ENCODE measurements at regions not wholly inside any gene's neighbourhood (a gene's known extent, or its start where the extent isn't known, plus 50 kb on each side); places are given as distances from the start of the nearest gene placed in this dataset.
"Not testable (repeated sequence)": the region's sequence is repeated elsewhere in the genome, so short reads cannot be mapped to it uniquely, and the experiment has no call there.

DNA sequence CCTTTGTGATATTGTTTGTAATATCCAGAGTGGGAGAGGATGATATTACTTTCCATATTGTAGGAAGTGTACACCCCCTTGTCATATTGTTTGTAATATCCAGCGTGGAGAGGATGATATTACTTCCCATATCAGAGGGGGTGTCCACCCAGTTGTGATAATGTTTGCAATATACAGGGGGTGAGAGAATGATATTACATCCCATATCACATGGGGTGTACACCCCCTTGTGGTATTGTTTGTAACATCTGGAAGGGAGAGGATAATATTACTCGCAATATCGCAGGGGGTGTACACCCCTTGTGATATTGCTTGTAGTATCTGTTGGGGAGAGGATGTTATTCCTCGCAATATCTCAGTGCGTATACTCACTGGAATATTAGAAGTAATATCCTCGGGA, 61.5 kb downstream of the PRSS23 start:
- Histone ChIP-seq H3K9me3 (replicated peaks) (no peaks in the 10 kb centered on the region), H3K4me3 (no peak overlapping the region), H3K36me3 (no peaks in the 10 kb centered on the region), H3K27me3 (no peaks in the 10 kb centered on the region), H3K27ac (no peak overlapping the region), H3K4me1 (no peaks in the 10 kb centered on the region)
- DNase-seq = no peak

DNA sequence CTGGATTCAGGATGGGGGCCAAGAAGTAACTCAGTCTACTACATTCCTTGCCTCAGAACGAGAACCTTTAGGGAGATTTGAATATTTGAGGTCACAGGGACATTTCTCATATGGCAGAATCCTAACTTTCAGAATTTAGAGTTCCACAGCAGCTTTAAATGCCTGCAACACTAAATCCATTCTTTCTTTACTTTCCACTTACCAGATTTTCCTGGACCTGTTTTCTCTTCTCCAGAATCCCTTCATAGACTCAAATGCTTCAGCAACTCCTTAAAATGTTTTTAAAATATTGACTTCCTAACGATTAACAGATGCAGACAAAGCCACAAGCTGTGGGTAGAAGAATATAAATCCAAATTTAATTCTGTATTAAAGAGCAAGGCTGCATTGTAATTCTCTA, 63.1 kb downstream of the PRSS23 start:
- no peaks in the 10 kb centered on the region for H3K36me3 ChIP-seq
- DNase-seq = no peak
- H3K4me1 ChIP-seq = no peaks in the 10 kb centered on the region
- H3K27me3 ChIP-seq = no peaks in the 10 kb centered on the region
- H3K4me3 ChIP-seq = no peak overlapping the region
- no peaks in the 10 kb centered on the region for H3K9me3 ChIP-seq (replicated peaks)
- H3K27ac ChIP-seq = no peak overlapping the region

DNA sequence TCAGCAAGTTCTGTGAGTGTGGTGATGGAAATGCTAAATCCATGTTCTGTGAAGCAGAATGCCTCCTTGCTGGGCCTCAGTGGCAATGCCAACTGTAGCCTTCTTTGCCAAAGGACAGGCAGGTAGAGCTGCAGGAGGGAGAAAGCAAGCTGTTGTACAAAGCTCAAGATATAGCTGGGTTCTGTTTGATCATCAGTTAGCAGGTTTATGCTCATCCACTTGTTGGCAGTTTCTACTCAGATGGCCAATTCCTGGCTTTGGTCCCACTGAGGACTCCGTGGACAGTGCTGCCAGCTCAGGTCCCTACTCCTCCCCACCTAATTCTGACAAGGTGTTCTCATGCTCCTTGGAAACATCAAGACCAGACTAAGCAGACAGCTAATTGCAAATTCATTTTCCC, 65.1 kb downstream of the PRSS23 start:
- DNase-seq = no peak
- Histone ChIP-seq H3K4me1 (peaks cover 6% of the 10 kb centered on the region), H3K27ac (no peak overlapping the region), H3K9me3 (replicated peaks) (no peaks in the 10 kb centered on the region), H3K4me3 (no peak overlapping the region), H3K27me3 (no peaks in the 10 kb centered on the region), H3K36me3 (no peaks in the 10 kb centered on the region)

DNA sequence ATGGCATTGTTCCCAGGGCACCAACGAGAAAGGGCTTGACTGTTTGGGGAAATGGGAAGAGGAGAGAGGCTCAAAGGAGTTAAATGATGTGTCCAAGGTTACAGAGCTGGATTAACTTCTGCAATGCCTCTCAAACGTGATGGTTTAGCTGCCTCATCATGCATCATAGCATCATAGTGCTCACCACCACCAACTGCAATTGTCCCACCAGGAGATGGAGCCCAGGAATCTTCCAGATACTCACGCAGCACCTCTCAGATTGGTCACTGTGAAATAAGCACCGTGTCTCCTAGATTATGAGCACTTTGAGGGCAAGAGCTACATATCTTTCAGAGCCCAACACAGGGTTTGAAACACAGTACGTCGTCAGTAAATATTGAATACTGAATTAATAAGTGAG, 69.2 kb downstream of the PRSS23 start:
- DNase-seq = peak in 1 of 2 experiments; percentile 27
- Histone ChIP-seq H3K4me1 (peaks cover 18% of the 10 kb centered on the region), H3K27me3 (no peaks in the 10 kb centered on the region)

DNA sequence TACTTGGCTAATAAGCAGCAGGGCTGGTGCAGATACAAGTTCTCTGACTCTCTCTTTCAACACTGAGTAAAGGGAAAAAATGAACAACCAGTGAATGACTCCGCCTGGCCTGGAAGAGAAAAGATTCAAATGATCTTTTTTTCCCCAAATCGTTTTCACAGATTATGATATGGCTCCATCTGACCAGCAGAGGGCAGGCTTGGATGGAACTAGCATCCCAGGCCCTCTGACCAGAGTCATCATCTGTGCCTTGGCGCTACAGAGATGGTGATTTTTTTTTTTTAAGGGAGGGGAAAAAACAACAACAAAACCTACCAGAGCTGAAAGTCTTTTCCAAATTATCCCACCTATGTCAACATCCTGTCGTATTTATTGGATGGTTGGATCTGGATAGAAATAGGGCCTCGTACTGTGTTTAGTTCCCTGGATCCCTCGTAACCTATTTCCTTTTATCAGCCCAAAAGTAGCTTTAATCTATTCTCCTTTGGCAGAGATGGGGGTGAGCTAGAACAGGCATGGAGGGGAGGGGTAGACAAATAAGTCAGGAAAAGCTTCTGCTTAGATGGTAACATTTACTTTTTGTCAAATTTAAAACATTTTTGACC, 69.7 kb downstream of the PRSS23 start:
- Histone ChIP-seq H3K4me1 (peaks cover 24% of the 10 kb centered on the region), H3K4me3 (no peak overlapping the region), H3K27me3 (no peaks in the 10 kb centered on the region), H3K27ac (no peak overlapping the region), H3K9me3 (replicated peaks) (no peaks in the 10 kb centered on the region), H3K36me3 (no peaks in the 10 kb centered on the region)
- DNase-seq = peak; percentile 74 to 92

More for the DNA sequence above, 69.2 kb downstream of the PRSS23 start:
- Histone ChIP-seq H3K9me3 (replicated peaks) (no peaks in the 10 kb centered on the region), H3K4me3 (no peak overlapping the region), H3K36me3 (no peaks in the 10 kb centered on the region), H3K27ac (no peak overlapping the region)

DNA sequence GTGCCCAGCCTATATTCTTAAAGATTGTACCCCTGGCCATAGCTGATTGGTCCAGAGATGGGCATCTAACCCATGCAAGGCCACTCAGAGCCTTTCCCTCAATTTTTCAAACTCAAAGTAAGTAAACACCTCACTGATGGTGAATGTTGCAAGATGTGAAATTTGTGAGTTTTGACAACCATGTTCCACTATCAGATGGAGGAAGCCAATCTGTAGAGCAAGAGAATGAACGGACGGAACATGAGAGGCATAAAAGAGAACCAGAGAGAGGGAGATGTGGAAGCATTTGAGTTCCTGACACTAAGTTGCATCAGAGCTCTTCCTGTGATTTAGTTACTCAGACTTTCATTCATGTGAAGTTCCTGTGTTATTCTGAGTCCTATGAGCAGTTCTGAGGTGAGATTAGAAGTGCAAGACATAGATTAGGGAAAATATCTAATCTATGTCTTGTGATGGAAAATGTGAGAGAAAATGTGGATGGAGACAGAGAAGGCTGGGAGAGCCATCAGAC, 73.3 kb downstream of the PRSS23 start:
- Histone ChIP-seq H3K27ac (peak overlapping the region; percentile 13; the same call in 1 of the 2 replicates), H3K4me1 (peaks cover 42% of the 10 kb centered on the region), H3K27me3 (no peaks in the 10 kb centered on the region), H3K9me3 (replicated peaks) (no peaks in the 10 kb centered on the region), H3K4me3 (no peak overlapping the region), H3K36me3 (no peaks in the 10 kb centered on the region)
- no peak for DNase-seq

DNA sequence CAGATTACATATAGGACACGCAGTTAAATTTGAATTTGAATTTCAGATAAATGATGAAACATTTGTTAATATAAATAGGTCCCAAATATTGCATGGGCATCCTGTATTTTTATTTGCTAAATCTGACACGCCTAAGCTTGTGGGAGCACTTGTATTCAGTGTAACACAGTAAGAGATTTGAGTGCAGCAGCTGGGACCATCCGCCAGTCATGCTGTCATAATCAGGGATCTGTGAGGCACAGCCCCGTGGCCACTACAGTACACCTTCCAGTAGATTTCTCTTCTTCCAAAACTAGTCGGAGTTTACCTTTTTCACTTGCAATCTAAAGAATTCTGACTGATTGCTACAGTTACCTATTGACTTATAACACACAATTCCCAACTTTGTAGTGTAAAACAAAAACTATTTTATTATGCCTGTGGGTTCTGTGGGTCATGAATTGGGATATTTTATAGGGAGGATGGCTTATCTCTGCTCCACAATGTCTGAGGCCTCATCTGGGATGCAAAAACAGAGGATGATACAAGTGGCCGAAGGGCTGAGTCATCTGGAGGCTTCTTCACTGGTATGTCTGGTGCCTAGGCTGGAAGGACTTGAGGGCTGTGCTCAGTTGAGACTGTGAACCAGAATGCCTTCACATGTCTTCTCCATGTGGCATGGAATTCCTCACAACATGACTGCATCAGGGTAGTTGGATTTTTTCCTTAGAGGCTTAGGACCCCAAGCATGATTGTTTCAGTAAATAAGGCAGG, 74.1 kb downstream of the PRSS23 start:
- peak; percentile 53 to 72 for DNase-seq
- H3K4me1 ChIP-seq = peaks cover 42% of the 10 kb centered on the region
- H3K36me3 ChIP-seq = no peaks in the 10 kb centered on the region
- peak overlapping the region; percentile 13 for H3K27ac ChIP-seq
- H3K9me3 ChIP-seq (replicated peaks) = no peaks in the 10 kb centered on the region
- H3K27me3 ChIP-seq = no peaks in the 10 kb centered on the region
- H3K4me3 ChIP-seq = no peak overlapping the region

DNA sequence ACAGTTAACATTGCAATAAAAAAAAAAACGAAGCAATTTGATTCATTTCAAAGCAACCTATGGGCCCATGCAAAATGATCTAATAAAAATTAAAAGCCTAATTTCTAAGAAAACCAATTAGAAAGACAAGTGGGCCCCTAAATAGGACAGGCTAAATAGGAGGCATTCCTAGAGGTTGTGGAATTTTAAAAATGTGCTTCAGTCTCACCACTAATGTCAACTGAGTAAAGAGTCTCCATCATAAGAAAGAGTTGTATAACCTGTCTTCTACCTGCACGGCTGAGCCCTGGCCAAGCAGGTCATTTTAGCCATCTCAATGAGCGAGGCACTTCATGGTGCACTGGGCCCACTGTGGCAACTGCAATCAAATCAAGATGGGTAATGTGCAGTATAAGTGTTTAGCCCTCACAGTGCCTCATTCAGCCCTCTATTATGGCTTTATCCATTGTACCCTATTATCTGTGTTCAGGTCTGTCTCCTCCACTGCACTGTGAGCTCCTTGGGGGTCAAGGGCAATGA, 76.4 kb downstream of the PRSS23 start:
- Histone ChIP-seq H3K36me3 (no peaks in the 10 kb centered on the region), H3K27ac (no peak overlapping the region), H3K4me1 (peaks cover 33% of the 10 kb centered on the region), H3K4me3 (no peak overlapping the region), H3K9me3 (replicated peaks) (no peaks in the 10 kb centered on the region), H3K27me3 (no peaks in the 10 kb centered on the region)
- DNase-seq = no peak

DNA sequence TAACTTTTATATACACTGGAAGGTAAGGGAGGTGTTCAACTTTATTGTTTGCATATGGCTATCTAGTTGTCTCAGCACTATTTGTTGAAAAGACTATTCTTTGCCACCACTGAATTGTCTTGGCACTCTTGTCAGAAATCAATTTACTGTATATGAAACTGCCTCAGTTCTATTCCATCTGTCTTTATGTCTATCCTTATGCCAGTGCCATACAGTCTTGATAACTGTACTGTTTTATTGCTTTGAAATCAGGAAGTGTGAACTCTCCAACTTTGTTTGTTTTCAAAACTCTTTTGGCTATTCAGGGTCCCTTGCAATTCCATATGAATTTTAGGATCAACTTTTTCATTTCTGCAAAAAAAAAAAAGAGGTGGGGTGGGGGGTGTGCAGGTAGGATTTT, 77.2 kb downstream of the PRSS23 start:
- Histone ChIP-seq H3K27ac (no peak overlapping the region), H3K27me3 (no peaks in the 10 kb centered on the region), H3K4me3 (no peak overlapping the region), H3K4me1 (peaks cover 36% of the 10 kb centered on the region), H3K36me3 (no peaks in the 10 kb centered on the region), H3K9me3 (replicated peaks) (no peaks in the 10 kb centered on the region)
- DNase-seq = no peak

DNA sequence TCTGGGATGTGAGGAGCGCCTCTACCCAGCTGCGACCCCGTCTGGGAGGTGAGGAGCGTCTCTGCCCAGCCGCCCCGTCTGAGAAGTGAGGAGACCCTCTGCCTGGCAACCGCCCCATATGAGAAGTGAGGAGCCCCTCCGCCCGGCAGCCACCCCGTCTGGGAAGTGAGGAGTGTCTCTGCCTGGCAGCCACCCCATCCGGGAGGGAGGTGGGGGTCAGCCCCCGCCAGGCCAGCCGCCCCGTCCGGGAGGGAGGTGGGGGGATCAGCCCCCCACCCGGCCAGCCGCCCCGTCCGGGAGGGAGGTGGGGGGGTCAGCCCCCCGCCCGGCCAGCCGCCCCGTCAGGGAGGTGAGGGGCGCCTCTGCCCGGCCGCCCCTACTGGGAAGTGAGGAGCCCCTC, 76.0 kb downstream of the FZD4 start:
- H3K9me3 ChIP-seq (replicated peaks); H3K4me3 ChIP-seq; H3K27me3 ChIP-seq; H3K36me3 ChIP-seq; DNase-seq; H3K27ac ChIP-seq: not testable (repeated sequence)
- peaks cover 41% of the 10 kb centered on the region for H3K4me1 ChIP-seq

DNA sequence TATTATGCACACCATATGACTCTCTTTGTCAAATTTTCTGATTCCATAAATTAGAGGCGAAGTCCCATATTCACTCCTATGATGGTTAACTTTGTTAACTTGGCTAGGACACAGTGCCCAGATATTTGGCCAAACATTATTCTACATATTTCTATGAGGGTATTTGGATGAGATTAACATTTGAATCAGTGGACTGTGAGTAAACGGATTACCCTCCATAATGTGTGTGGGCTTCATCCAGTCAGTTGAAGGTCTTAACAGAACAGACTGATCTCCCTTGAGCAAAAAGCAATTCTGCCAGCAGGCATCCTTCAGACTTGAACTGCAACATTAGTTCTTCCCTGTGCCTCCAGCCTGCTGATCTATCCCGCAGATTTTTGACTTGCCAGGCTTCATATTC, 69.9 kb downstream of the FZD4 start:
- no peak for DNase-seq
- Histone ChIP-seq H3K9me3 (replicated peaks) (0 out of 2 replicates have a peak, but pooled peaks cover 7% of the 10 kb centered on the region), H3K27ac (no peak overlapping the region), H3K36me3 (no peaks in the 10 kb centered on the region), H3K27me3 (no peaks in the 10 kb centered on the region), H3K4me3 (no peak overlapping the region), H3K4me1 (peaks cover 31% of the 10 kb centered on the region)

DNA sequence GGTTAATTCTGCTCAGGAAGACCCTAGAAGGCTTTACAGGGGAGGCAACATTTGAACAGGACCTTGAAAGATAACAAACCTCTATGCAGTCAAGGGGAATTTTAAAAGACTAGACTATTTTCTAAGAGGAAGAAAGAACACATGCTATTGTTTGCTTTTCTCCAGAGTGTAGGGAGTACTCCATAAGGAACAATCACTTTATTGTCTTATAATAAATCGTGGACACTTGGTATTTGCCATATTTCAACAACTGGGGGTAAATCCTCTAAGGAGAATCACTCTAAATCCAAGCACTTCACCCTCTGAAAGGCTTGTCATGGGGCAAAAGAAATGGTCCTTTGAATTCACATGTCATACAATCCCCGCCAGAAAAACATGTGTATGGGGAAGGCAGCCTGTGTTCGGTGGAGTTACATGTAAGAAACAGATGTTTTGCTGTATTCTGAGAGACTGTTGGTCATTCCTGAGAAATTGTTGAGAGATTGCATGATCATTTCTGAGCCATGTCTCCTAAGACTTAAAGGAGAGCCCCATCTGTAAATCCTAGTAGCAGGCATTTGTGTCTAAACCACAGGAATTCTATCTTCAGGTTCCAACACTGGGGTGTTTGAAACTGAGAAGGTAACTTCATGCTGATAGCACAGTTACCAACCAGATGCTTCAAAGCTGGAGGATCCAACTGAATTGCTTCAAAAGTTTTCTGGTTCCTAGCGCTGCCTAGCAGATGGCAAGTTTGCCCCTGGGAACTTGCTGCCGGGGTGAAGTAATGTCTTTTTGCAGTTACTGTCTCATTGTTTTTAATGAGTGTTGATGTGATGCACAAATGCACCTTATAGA, 66.8 kb downstream of the FZD4 start:
- DNase-seq = peak; percentile 57 to 81
- Histone ChIP-seq H3K4me1 (peaks cover 29% of the 10 kb centered on the region), H3K27ac (peak overlapping the region; percentile 55), H3K4me3 (no peak overlapping the region), H3K9me3 (replicated peaks) (0 out of 2 replicates have a peak, but pooled peaks cover 2% of the 10 kb centered on the region), H3K36me3 (no peaks in the 10 kb centered on the region), H3K27me3 (no peaks in the 10 kb centered on the region)

DNA sequence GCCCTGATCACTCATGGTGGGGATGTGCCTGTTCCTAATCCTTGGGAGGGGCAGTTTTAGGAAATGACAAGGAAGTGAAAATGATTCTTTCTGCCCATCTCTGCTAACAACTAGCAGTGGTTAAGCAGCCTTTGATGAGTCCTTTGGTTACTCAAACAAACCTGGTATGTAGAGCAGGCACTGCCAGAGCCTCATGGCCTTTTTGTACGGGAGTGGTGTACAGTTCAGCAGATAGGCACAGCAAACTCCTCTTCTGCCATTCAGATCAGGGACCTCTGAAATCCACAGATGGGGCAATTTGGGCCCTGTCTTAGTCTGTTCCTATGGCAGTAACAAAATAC, 66.2 kb downstream of the FZD4 start:
- Histone ChIP-seq H3K36me3 (no peaks in the 10 kb centered on the region), H3K4me1 (peaks cover 25% of the 10 kb centered on the region), H3K9me3 (replicated peaks) (no peaks in the 10 kb centered on the region), H3K4me3 (no peak overlapping the region), H3K27me3 (no peaks in the 10 kb centered on the region), H3K27ac (peak overlapping the region; percentile 55)
- no peak for DNase-seq

DNA sequence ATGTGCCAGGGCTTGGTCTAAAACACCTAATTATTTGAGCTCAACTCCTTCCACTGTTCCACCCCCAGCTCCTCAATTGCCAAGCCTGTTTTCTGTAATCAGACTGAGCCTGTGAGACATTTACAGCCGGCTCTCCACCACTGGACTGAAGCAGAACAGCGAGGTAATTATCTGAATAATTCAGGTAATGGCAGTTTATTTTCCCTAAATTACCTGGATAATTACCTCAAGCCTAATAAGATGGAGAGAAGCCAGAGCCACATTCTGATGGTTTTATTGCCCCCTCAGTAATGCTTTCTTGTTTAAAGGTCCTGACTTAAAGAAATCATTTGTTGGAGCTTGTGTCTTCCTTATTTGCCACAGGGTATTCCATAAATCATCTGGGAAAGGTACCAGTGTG, 64.2 kb downstream of the FZD4 start:
- peaks cover 36% of the 10 kb centered on the region for H3K4me1 ChIP-seq
- no peak for DNase-seq
- no peaks in the 10 kb centered on the region for H3K36me3 ChIP-seq
- H3K4me3 ChIP-seq = no peak overlapping the region
- no peak overlapping the region for H3K27ac ChIP-seq
- H3K9me3 ChIP-seq (replicated peaks) = no peaks in the 10 kb centered on the region
- no peaks in the 10 kb centered on the region for H3K27me3 ChIP-seq

DNA sequence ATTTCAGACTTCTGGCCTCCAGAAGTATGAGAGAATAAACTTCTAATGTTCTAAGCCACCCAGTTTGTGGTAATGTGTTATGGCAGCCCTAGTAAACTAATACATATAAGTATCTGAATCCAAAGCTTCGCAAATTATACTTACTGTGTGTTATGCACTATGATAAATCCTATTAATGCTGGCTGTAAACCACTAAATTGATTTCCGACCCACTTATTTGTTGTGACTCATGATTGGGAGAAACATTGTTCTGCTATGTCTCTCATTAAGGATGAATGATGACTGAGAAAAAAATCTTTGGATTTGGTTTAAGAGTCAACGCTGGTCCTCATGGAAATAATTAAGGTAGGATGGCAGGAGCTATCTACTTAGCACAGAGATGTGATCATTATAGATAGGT, 62.0 kb downstream of the FZD4 start:
- no peak overlapping the region for H3K27ac ChIP-seq
- H3K36me3 ChIP-seq = no peaks in the 10 kb centered on the region
- DNase-seq = no peak
- no peaks in the 10 kb centered on the region for H3K27me3 ChIP-seq
- peaks cover 49% of the 10 kb centered on the region for H3K4me1 ChIP-seq
- no peak overlapping the region for H3K4me3 ChIP-seq
- H3K9me3 ChIP-seq (replicated peaks) = no peaks in the 10 kb centered on the region

Measured in SJCRH30 (cell line).